ENCODE measurements at regions not wholly inside any gene's neighbourhood (a gene's known extent, or its start where the extent isn't known, plus 50 kb on each side); places are given as distances from the start of the nearest gene placed in this dataset.

DNA sequence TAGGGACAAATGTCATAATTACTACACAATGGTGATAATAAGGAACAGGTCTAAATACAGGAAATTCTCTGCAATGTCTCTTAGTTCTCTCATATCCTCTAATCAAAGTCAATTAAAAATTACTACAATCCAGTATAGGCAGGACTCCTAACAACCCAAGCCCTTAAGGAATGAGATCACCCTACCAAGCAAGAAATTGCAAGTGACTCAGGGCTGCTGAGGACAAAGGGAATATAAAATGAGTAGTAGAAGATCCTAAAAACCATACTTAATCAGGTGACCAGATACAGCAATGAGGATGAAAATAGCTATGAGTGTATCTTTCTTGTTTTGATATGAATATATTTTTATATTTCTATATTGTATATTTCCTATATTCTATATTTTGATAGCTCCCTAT lies 250.0 kb upstream of the DCC start:
- Histone ChIP-seq H3K23me2 (ENCODE audit: low read depth, low read length) (no peaks in the 10 kb centered on the region), H3K4me2 (ENCODE audit: insufficient read depth in 1 of 2, low read depth in 2 of 2, low read length in 2 of 2) (no peak overlapping the region), H3K9me3 (ENCODE audit: insufficient read depth in 2 of 2, low read depth in 1 of 2, low read length in 1 of 2) (no peaks in the 10 kb centered on the region), H3K4me3 (ENCODE audit: extremely low read depth in 1 of 4, insufficient read depth in 2 of 4, low read depth in 3 of 4, low read length in 4 of 4) (no peak overlapping the region), H3K4ac (replicated peaks; ENCODE audit: insufficient read length, low read depth, low read length) (no peak overlapping the region), H3K27me3 (replicated peaks in 1 of 4; ENCODE audit: control insufficient read depth in 3 of 4, extremely low read depth in 1 of 4, insufficient read depth in 3 of 4, low read length in 3 of 4) (no peaks in the 10 kb centered on the region), H3K79me2 (ENCODE audit: control insufficient read depth in 1 of 2, insufficient read depth in 2 of 2, low read length in 2 of 2) (no peaks in the 10 kb centered on the region), H3K56ac (replicated peaks; ENCODE audit: insufficient read length, low read depth, low read length) (no peak overlapping the region), H2BK12ac (ENCODE audit: low read depth, low read length) (no peak overlapping the region), H4K91ac (replicated peaks; ENCODE audit: insufficient read length, low read length) (no peak overlapping the region), H3K79me1 (ENCODE audit: low read depth, low read length) (no peaks in the 10 kb centered on the region), H2AK5ac (ENCODE audit: low read depth, low read length) (no peak overlapping the region), H2BK120ac (replicated peaks; ENCODE audit: low read depth, low read length) (no peak overlapping the region), H4K20me1 (replicated peaks in 1 of 2; ENCODE audit: control insufficient read depth in 1 of 2, insufficient read depth in 2 of 2, low read length in 2 of 2) (no peaks in the 10 kb centered on the region), H3K18ac (ENCODE audit: extremely low read depth, low read length) (no peak overlapping the region), H4K5ac (ENCODE audit: insufficient read length, low read depth, low read length) (no peak overlapping the region), H2BK5ac (ENCODE audit: low read depth, low read length) (no peak overlapping the region), H3K4me1 (replicated peaks in 1 of 4; ENCODE audit: control insufficient read depth in 3 of 4, insufficient read depth in 4 of 4, low read length in 3 of 4) (no peaks in the 10 kb centered on the region), H2BK15ac (ENCODE audit: low read length) (no peak overlapping the region), H3K23ac (ENCODE audit: insufficient read length) (no peak overlapping the region), H2BK20ac (ENCODE audit: low read length) (no peak overlapping the region), H4K8ac (ENCODE audit: extremely low read depth, insufficient read depth, low read length) (no peak overlapping the region), H3K14ac (ENCODE audit: insufficient read length) (no peak overlapping the region), H3K27ac (ENCODE audit: low read depth, low read length) (no peak overlapping the region), H2AFZ (ENCODE audit: low read length) (no peak overlapping the region), H3K9ac (replicated peaks in 1 of 4; ENCODE audit: extremely low read depth in 1 of 4, low read depth in 3 of 4, low read length in 3 of 4) (no peak overlapping the region), H3K36me3 (ENCODE audit: control insufficient read depth in 2 of 4, insufficient read depth in 4 of 4, low read length in 3 of 4) (no peaks in the 10 kb centered on the region)
- TF ChIP-seq RBBP5 (IDR thresholded peaks at IDR 0.05; ENCODE audit: borderline replicate concordance, low read depth, low read length), result no peak
- no peak for TF ChIP-seq ASH2L (IDR thresholded peaks at IDR 0.05; ENCODE audit: low read length)
- TF ChIP-seq SAP30 (IDR thresholded peaks at IDR 0.05; ENCODE audit: insufficient read depth, insufficient replicate concordance, low read length), result no peak
- no peak for TF ChIP-seq NRF1 (IDR thresholded peaks at IDR 0.05; ENCODE audit: low read depth, low read length)
- no peak for TF ChIP-seq TEAD4 (IDR thresholded peaks at IDR 0.05; ENCODE audit: low read depth, low read length)
- no peak for TF ChIP-seq CBX8 (IDR thresholded peaks at IDR 0.05; ENCODE audit: borderline replicate concordance, low read depth, low read length)
- no peak for TF ChIP-seq BCL11A (IDR thresholded peaks at IDR 0.05; ENCODE audit: low read depth in 2 of 2, low read length in 2 of 2)
- no peak for TF ChIP-seq SIX5 (IDR thresholded peaks at IDR 0.05; ENCODE audit: low read depth, low read length)
- no peak for TF ChIP-seq BRCA1 (IDR thresholded peaks at IDR 0.05; ENCODE audit: low read depth, low read length)
- ChIA-PET CTCF (ENCODE audit: partially characterized antibody) (no interaction called here), POLR2A (ENCODE audit: partially characterized antibody) (no interaction called here)
- DNase-seq (ENCODE audit: low read depth in 1 of 2, low spot score in 2 of 2), result no peak
- no peak for FAIRE-seq
